ENCODE measurements at regions not wholly inside any gene's neighbourhood (a gene's known extent, or its start where the extent isn't known, plus 50 kb on each side); places are given as distances from the start of the nearest gene placed in this dataset.

GRCh38 chr11:70872955-70873735 is 379.2 kb downstream of the SHANK2 start:
- no peaks in the 10 kb centered on the region for H3K9me3 ChIP-seq
- TF ChIP-seq CTCF (IDR thresholded peaks at IDR 0.05) = no peak
- no peak overlapping the region for H3K27ac ChIP-seq
- H3K4me3 ChIP-seq = no peak overlapping the region
- H3K27me3 ChIP-seq = peaks cover 0 to 31% of the 10 kb centered on the region in 2 donors
- no peaks in the 10 kb centered on the region for H3K4me1 ChIP-seq
- no peaks in the 10 kb centered on the region for H3K36me3 ChIP-seq
- intact Hi-C loops (cut with DNase I; ENCODE audit: low total_unique reads) = no loop called here
- DNase-seq = no peak

- Histone ChIP-seq H3K4me1 (no peaks in the 10 kb centered on the region), H3K9me3 (no peaks in the 10 kb centered on the region), H3K27me3 (peaks cover 0 to 33% of the 10 kb centered on the region in 2 donors), H3K36me3 (no peaks in the 10 kb centered on the region), H3K27ac (no peak overlapping the region), H3K4me3 (no peak overlapping the region)
- no peak for DNase-seq
- TF ChIP-seq CTCF (IDR thresholded peaks at IDR 0.05) = no peak
- intact Hi-C loops (cut with DNase I; ENCODE audit: low total_unique reads) = no loop called here
Observed at GRCh38 chr11:70873736-70874412, 378.5 kb downstream of the SHANK2 start.

- intact Hi-C loops (cut with DNase I; ENCODE audit: low total_unique reads) = no loop called here
- DNase-seq = no peak
- no peaks in the 10 kb centered on the region for H3K9me3 ChIP-seq
- no peak overlapping the region for H3K4me3 ChIP-seq
- TF ChIP-seq CTCF (IDR thresholded peaks at IDR 0.05) = no peak
- no peaks in the 10 kb centered on the region for H3K36me3 ChIP-seq
- no peaks in the 10 kb centered on the region for H3K4me1 ChIP-seq
- H3K27me3 ChIP-seq = peaks cover 0 to 30% of the 10 kb centered on the region in 2 donors
- no peak overlapping the region for H3K27ac ChIP-seq
Observed at GRCh38 chr11:70876685-70877084, 375.7 kb downstream of the SHANK2 start.

- H3K27ac ChIP-seq = no peak overlapping the region
- no peak overlapping the region for H3K4me3 ChIP-seq
- peaks cover 0 to 25% of the 10 kb centered on the region in 2 donors for H3K27me3 ChIP-seq
- no peaks in the 10 kb centered on the region for H3K4me1 ChIP-seq
- intact Hi-C loops (cut with DNase I; ENCODE audit: low total_unique reads) = no loop called here
- TF ChIP-seq CTCF (IDR thresholded peaks at IDR 0.05) = no peak
- H3K36me3 ChIP-seq = no peaks in the 10 kb centered on the region
- DNase-seq = no peak
- no peaks in the 10 kb centered on the region for H3K9me3 ChIP-seq
Observed at GRCh38 chr11:70877151-70877550, 375.2 kb downstream of the SHANK2 start.

GRCh38 chr11:70878366-70878765 is 374.0 kb downstream of the SHANK2 start:
- Histone ChIP-seq H3K27me3 (peaks cover 0 to 32% of the 10 kb centered on the region in 2 donors), H3K27ac (no peak overlapping the region), H3K9me3 (no peaks in the 10 kb centered on the region), H3K4me3 (no peak overlapping the region), H3K36me3 (no peaks in the 10 kb centered on the region), H3K4me1 (no peaks in the 10 kb centered on the region)
- TF ChIP-seq CTCF (IDR thresholded peaks at IDR 0.05) = no peak
- no peak for DNase-seq
- intact Hi-C loops (cut with DNase I; ENCODE audit: low total_unique reads) = no loop called here
